ENCODE measurements at regions not wholly inside any gene's neighbourhood (a gene's known extent, or its start where the extent isn't known, plus 50 kb on each side); places are given as distances from the start of the nearest gene placed in this dataset.

GRCh38 chr3:168615493-168616020 lies 519.8 kb upstream of the GOLIM4 start:
- no peaks in the 10 kb centered on the region for H3K36me3 ChIP-seq (ENCODE audit: control insufficient read depth in 1 of 2, insufficient read depth in 2 of 2, low read length in 2 of 2)
- DNase-seq (ENCODE audit: low read depth, low spot score) = no peak
- no TSS peak for BruUV-seq (replicated peaks)
- H3K27ac ChIP-seq (ENCODE audit: low read depth, low read length) = no peak overlapping the region
- intact Hi-C loops (cut with micrococcal nuclease) = loop anchor here (5.0 kb wide), 1 partner anchor 568 kb away; no protein-coding TSS in a partner anchor
- H3K4me2 ChIP-seq (ENCODE audit: low read length) = no peak overlapping the region
- H3K9me2 ChIP-seq (ENCODE audit: insufficient read depth) = no peaks in the 10 kb centered on the region
- ChIA-PET POLR2A (no interaction called here), RAD21 (ENCODE audit: low non-redundant PET in 1 of 2, low total read pairs in 2 of 2, uncharacterized antibody in 2 of 2, unreplicated experiment in 2 of 2) (no interaction called here), CTCF (no interaction called here)
- no peak for TF ChIP-seq TCF7L2 (IDR thresholded peaks at IDR 0.05; ENCODE audit: borderline replicate concordance, extremely low read depth, insufficient read depth, insufficient read length)
- TF ChIP-seq JUND (IDR thresholded peaks at IDR 0.05) = no peak
- TF ChIP-seq SP1 (IDR thresholded peaks at IDR 0.05; ENCODE audit: low read depth) = no peak
- no peak for TF ChIP-seq POLR2AphosphoS5 (IDR thresholded peaks at IDR 0.05; ENCODE audit: low read depth, low read length)
- TF ChIP-seq SIN3A (IDR thresholded peaks at IDR 0.05; ENCODE audit: low read depth) = no peak
- TF ChIP-seq ELF1 (IDR thresholded peaks at IDR 0.05; ENCODE audit: borderline replicate concordance, low read depth) = no peak
- H3K79me2 ChIP-seq (ENCODE audit: insufficient read depth, low read length) = no peaks in the 10 kb centered on the region
- no peak overlapping the region for H2AFZ ChIP-seq (ENCODE audit: low read depth, low read length, poor library complexity, severe bottlenecking)
- ATAC-seq = no peak
- H3K4me1 ChIP-seq (ENCODE audit: control insufficient read depth in 1 of 2, insufficient read depth in 2 of 2, low read length in 2 of 2) = no peaks in the 10 kb centered on the region
- H3K9me3 ChIP-seq (ENCODE audit: control insufficient read depth in 1 of 2, insufficient read depth in 1 of 2, low read depth in 1 of 2, low read length in 2 of 2) = no peaks in the 10 kb centered on the region
- H3K9ac ChIP-seq (ENCODE audit: low read length) = no peak overlapping the region
- peaks cover 13% of the 10 kb centered on the region; the same call in 1 of the 2 replicates for H3K27me3 ChIP-seq (ENCODE audit: insufficient read depth, low read length)
- no peak overlapping the region for H3K4me3 ChIP-seq (replicated peaks in 1 of 2; ENCODE audit: low read depth in 1 of 2, low read length in 2 of 2)
- H4K20me1 ChIP-seq (ENCODE audit: insufficient read depth) = no peaks in the 10 kb centered on the region

- H3K36me3 ChIP-seq (ENCODE audit: control insufficient read depth in 1 of 2, insufficient read depth in 2 of 2, low read length in 2 of 2) = no peaks in the 10 kb centered on the region
- ChIA-PET CTCF (no interaction called here), RAD21 (ENCODE audit: low non-redundant PET in 1 of 2, low total read pairs in 2 of 2, uncharacterized antibody in 2 of 2, unreplicated experiment in 2 of 2) (no interaction called here), POLR2A (no interaction called here)
- DNase-seq (ENCODE audit: low read depth, low spot score) (no peak), ATAC-seq (no peak)
- no peak overlapping the region for H3K4me2 ChIP-seq (ENCODE audit: low read length)
- TF ChIP-seq FOSL1 (IDR thresholded peaks at IDR 0.05; ENCODE audit: low read depth) = no peak
- TF ChIP-seq ATF3 (IDR thresholded peaks at IDR 0.05) = no peak
- TF ChIP-seq CBX3 (IDR thresholded peaks at IDR 0.05; ENCODE audit: low read depth) = no peak
- no peak for TF ChIP-seq ZFX (IDR thresholded peaks at IDR 0.05)
- TF ChIP-seq ELF1 (IDR thresholded peaks at IDR 0.05; ENCODE audit: borderline replicate concordance, low read depth) = no peak
- no peak for TF ChIP-seq POLR2AphosphoS5 (IDR thresholded peaks at IDR 0.05; ENCODE audit: low read depth, low read length)
- TF ChIP-seq POLR2A (IDR thresholded peaks at IDR 0.05; ENCODE audit: borderline replicate concordance, extremely low read depth, insufficient read depth, insufficient read length) = no peak
- no peak for TF ChIP-seq TCF7L2 (IDR thresholded peaks at IDR 0.05; ENCODE audit: borderline replicate concordance, extremely low read depth, insufficient read depth, insufficient read length)
- no peak for TF ChIP-seq JUND (IDR thresholded peaks at IDR 0.05)
- no peak for TF ChIP-seq ZNF274 (IDR thresholded peaks at IDR 0.05; ENCODE audit: low read depth, low read length)
- no peak for TF ChIP-seq SRF (IDR thresholded peaks at IDR 0.05; ENCODE audit: low read depth)
- no peak for TF ChIP-seq ZBTB33 (IDR thresholded peaks at IDR 0.05; ENCODE audit: extremely low read depth, insufficient replicate concordance, low read length)
- TF ChIP-seq RAD21 (IDR thresholded peaks at IDR 0.05; ENCODE audit: low read depth) = no peak
- no peak for TF ChIP-seq MAX (IDR thresholded peaks at IDR 0.05)
- no peak overlapping the region for H3K9ac ChIP-seq (ENCODE audit: low read length)
- no TSS peak for BruUV-seq (replicated peaks)
- no peak overlapping the region for H3K27ac ChIP-seq (ENCODE audit: low read depth, low read length)
- H3K4me1 ChIP-seq (ENCODE audit: control insufficient read depth in 1 of 2, insufficient read depth in 2 of 2, low read length in 2 of 2) = no peaks in the 10 kb centered on the region
- H2AFZ ChIP-seq (ENCODE audit: low read depth, low read length, poor library complexity, severe bottlenecking) = no peak overlapping the region
- H3K9me3 ChIP-seq (ENCODE audit: control insufficient read depth in 1 of 2, insufficient read depth in 1 of 2, low read depth in 1 of 2, low read length in 2 of 2) = no peaks in the 10 kb centered on the region
- H3K9me2 ChIP-seq (ENCODE audit: insufficient read depth) = no peaks in the 10 kb centered on the region
- H3K4me3 ChIP-seq (replicated peaks in 1 of 2; ENCODE audit: low read depth in 1 of 2, low read length in 2 of 2) = no peak overlapping the region
- peaks cover 12% of the 10 kb centered on the region; the same call in 1 of the 2 replicates for H3K27me3 ChIP-seq (ENCODE audit: insufficient read depth, low read length)
- intact Hi-C loops (cut with micrococcal nuclease) = no loop called here
- no peaks in the 10 kb centered on the region for H4K20me1 ChIP-seq (ENCODE audit: insufficient read depth)
- H3K79me2 ChIP-seq (ENCODE audit: insufficient read depth, low read length) = no peaks in the 10 kb centered on the region
Measured at GRCh38 chr3:168613151-168613550, 517.4 kb upstream of the GOLIM4 start.
